Peyer's patch (tissue), 4 donors: ENCODE measurements at regions not wholly inside any gene's neighbourhood (a gene's known extent, or its start where the extent isn't known, plus 50 kb on each side); places are given as distances from the start of the nearest gene placed in this dataset.

ENCODE experiments used
- CTCF ChIP-seq, 6 experiments: fragments of 450-650 bp in 4 of 6; fragments of 200-600 bp in 2 of 6; sonication (generic) in 1 of 6; IDR thresholded peaks; one replicate each; pipeline ENCODE4 v1.5.1; 2017 to 2019; ENCODE audit warnings: antibody characterized with exemption in 6 of 6, mild to moderate bottlenecking in 3 of 6, moderate library complexity in 1 of 6
- POLR2A ChIP-seq, 2 donors: fragments of 450-650 bp; IDR thresholded peaks; one replicate each; pipeline ENCODE4 v1.5.1; 2017; ENCODE audit warnings: antibody characterized with exemption in 2 of 2, mild to moderate bottlenecking in 2 of 2, moderate library complexity in 2 of 2

GRCh38 chr4:188296331-188296730 is 157.1 kb downstream of the TRIML1 start:
- TF ChIP-seq CTCF (IDR thresholded peaks at IDR 0.05) = no peak
- no peak for TF ChIP-seq POLR2A (IDR thresholded peaks at IDR 0.05)
